ENCODE measurements at regions not wholly inside any gene's neighbourhood (a gene's known extent, or its start where the extent isn't known, plus 50 kb on each side); places are given as distances from the start of the nearest gene placed in this dataset.

DNA sequence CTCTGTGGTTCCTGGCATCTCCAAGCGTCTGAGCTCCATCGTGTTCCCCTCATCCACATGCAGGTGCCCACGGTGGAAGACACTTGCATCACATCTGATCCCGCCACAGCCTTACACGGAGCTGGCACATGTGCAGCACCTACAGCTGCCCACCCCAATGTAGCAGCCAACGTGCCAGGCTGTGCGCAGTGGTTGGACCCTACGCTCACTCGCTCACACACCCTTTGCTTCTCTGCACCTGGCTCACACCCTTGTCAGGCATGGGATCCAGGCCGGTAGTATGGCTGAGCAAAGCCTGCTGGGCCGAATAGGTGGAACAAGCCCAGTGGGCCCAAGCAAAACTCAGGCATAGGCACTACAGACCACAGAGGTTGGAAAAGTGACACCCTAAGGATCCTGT is 567.2 kb downstream of the FSCB start:
- no peaks in the 10 kb centered on the region for H3K36me3 ChIP-seq
- no peak overlapping the region for H3K4me3 ChIP-seq
- DNase-seq (ENCODE audit: low spot score) (no peak), ATAC-seq (ENCODE audit: insufficient number of reproducible peaks, low FRiP score, low read depth) (no peak)
- no peaks in the 10 kb centered on the region for H3K4me1 ChIP-seq (ENCODE audit: control insufficient read depth in 1 of 2, low read depth in 2 of 2)
- H3K27me3 ChIP-seq (replicated peaks; ENCODE audit: insufficient read depth), result no peaks in the 10 kb centered on the region
- TF ChIP-seq, protein P1, sequence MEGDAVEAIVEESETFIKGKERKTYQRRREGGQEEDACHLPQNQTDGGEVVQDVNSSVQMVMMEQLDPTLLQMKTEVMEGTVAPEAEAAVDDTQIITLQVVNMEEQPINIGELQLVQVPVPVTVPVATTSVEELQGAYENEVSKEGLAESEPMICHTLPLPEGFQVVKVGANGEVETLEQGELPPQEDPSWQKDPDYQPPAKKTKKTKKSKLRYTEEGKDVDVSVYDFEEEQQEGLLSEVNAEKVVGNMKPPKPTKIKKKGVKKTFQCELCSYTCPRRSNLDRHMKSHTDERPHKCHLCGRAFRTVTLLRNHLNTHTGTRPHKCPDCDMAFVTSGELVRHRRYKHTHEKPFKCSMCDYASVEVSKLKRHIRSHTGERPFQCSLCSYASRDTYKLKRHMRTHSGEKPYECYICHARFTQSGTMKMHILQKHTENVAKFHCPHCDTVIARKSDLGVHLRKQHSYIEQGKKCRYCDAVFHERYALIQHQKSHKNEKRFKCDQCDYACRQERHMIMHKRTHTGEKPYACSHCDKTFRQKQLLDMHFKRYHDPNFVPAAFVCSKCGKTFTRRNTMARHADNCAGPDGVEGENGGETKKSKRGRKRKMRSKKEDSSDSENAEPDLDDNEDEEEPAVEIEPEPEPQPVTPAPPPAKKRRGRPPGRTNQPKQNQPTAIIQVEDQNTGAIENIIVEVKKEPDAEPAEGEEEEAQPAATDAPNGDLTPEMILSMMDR (IDR thresholded peaks at IDR 0.05), result no peak
- no peaks in the 10 kb centered on the region for H3K9me3 ChIP-seq
- H3K27ac ChIP-seq, result no peak overlapping the region

GRCh38 chr14:43938588-43939281 is 568.3 kb downstream of the FSCB start:
- no peaks in the 10 kb centered on the region for H3K36me3 ChIP-seq
- ATAC-seq (ENCODE audit: insufficient number of reproducible peaks, low FRiP score, low read depth) (no peak), DNase-seq (ENCODE audit: low spot score) (no peak)
- H3K4me1 ChIP-seq (ENCODE audit: control insufficient read depth in 1 of 2, low read depth in 2 of 2), result no peaks in the 10 kb centered on the region
- no peaks in the 10 kb centered on the region for H3K27me3 ChIP-seq (replicated peaks; ENCODE audit: insufficient read depth)
- no peaks in the 10 kb centered on the region for H3K9me3 ChIP-seq
- no peak overlapping the region for H3K27ac ChIP-seq
- no peak overlapping the region for H3K4me3 ChIP-seq
- TF ChIP-seq, protein P1 (IDR thresholded peaks at IDR 0.05), result no peak

DNA sequence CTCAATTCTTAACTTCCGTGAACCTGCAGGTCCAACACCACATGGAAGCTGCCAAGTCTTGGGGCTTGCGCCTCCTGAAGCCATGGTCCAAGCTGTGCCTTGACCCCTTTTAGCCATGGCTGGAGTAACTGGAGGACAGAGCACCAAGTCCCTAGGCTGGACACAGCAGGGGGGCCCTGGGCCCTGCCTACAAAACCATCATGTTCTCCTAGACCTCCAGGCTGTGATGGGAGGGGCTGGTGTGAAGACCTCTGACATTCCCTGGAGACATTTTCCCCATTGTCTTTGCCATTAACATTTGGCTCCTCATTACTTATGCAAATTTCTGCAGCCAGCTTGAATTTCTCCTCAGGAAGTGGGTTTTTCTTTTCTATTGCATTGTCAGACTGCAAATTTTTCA is 570.1 kb downstream of the FSCB start:
- ATAC-seq (ENCODE audit: insufficient number of reproducible peaks, low FRiP score, low read depth) (no peak), DNase-seq (ENCODE audit: low spot score) (no peak)
- H3K4me1 ChIP-seq (ENCODE audit: control insufficient read depth in 1 of 2, low read depth in 2 of 2), result no peaks in the 10 kb centered on the region
- H3K9me3 ChIP-seq, result no peaks in the 10 kb centered on the region
- TF ChIP-seq, protein P1 (IDR thresholded peaks at IDR 0.05), result no peak
- no peaks in the 10 kb centered on the region for H3K27me3 ChIP-seq (replicated peaks; ENCODE audit: insufficient read depth)
- no peaks in the 10 kb centered on the region for H3K36me3 ChIP-seq
- no peak overlapping the region for H3K27ac ChIP-seq
- H3K4me3 ChIP-seq, result no peak overlapping the region

DNA sequence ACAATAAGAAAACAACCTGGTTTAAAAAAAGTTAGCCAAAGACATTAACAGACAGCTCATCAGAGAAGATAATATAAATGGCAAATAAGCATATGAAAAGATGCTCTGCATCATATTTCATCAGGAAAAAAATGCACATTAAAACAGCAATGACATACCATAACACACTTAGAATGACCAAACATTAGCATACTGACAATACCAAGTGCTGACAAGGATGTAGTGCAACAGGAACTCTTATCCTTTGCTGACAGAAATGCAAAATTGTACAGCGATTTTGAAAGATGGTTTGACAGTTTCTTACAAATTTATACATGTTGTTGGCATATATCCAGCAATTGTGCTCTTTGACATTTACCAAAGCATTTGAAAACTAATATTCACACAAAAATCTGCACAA is 573.0 kb downstream of the FSCB start:
- Histone ChIP-seq H3K4me1 (ENCODE audit: control insufficient read depth in 1 of 2, low read depth in 2 of 2) (no peaks in the 10 kb centered on the region), H3K36me3 (no peaks in the 10 kb centered on the region), H3K27me3 (replicated peaks; ENCODE audit: insufficient read depth) (no peaks in the 10 kb centered on the region), H3K9me3 (no peaks in the 10 kb centered on the region), H3K27ac (no peak overlapping the region), H3K4me3 (no peak overlapping the region)
- TF ChIP-seq, protein P1 (IDR thresholded peaks at IDR 0.05), result no peak
- no peak for DNase-seq (ENCODE audit: low spot score)
- no peak for ATAC-seq (ENCODE audit: insufficient number of reproducible peaks, low FRiP score, low read depth)

DNA sequence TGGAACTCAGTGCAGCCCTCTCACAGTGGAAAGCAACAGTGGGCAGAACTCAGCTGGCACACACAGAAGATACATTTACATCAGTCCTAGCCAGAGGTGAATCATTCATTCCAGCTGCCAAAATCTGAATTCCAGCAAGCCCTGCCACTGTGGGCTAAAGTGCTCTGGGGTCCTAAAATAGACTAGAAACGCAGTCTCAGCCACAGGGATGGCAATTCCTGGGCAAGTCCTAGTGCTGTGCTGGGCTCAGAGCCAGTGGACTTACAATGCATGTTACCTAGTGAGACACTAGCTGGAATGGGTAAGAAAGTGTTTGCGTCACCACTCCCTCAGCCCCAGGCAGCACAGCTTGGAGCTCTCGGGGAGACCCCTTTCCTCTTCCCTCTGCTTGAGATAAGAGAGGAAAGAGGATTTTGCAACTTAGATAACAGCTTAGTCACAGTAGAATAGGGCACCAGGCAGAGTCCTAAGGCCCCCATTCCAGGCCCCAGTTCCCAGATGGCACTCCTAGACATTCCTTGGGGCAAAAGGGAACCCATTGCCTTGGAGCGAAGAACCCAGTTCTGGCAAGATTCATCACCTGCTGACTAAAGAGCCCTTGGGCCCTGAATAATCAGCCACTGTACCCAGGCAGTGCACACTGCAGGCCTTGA is 592.9 kb downstream of the FSCB start:
- Histone ChIP-seq H3K27ac (no peak overlapping the region), H3K9me3 (no peaks in the 10 kb centered on the region), H3K36me3 (no peaks in the 10 kb centered on the region), H3K4me3 (no peak overlapping the region), H3K27me3 (replicated peaks; ENCODE audit: insufficient read depth) (no peaks in the 10 kb centered on the region), H3K4me1 (ENCODE audit: control insufficient read depth in 1 of 2, low read depth in 2 of 2) (no peaks in the 10 kb centered on the region)
- ATAC-seq (ENCODE audit: insufficient number of reproducible peaks, low FRiP score, low read depth) (no peak), DNase-seq (ENCODE audit: low spot score) (no peak)
- TF ChIP-seq, protein P1 (IDR thresholded peaks at IDR 0.05), result no peak

Data from thoracic aorta (tissue), 2 donors.